GM12878 (cell line): ENCODE measurements at regions not wholly inside any gene's neighbourhood (a gene's known extent, or its start where the extent isn't known, plus 50 kb on each side); places are given as distances from the start of the nearest gene placed in this dataset.

Experiments used
- CUX1 ChIP-seq: IDR thresholded peaks from 2 replicates; pipeline ENCODE4 v1.6.1; 2012; ENCODE audit warnings: improper control_type of control experiment, low read depth, low read length; ENCODE audit not compliant: insufficient replicate concordance
- DPF2 ChIP-seq: fragments of 450-650 bp; IDR thresholded peaks from 2 replicates; pipeline ENCODE4 v1.6.1; 2017; ENCODE audit warnings: mild to moderate bottlenecking
- IKZF1 ChIP-seq: fragments of 450-650 bp; conservative IDR thresholded peaks from 2 replicates; pipeline ENCODE4 v1.6.1; 2017; ENCODE audit warnings: antibody characterized with exemption, mild to moderate bottlenecking
- SRF ChIP-seq, 2 experiments: IDR thresholded peaks; 2 replicates each; pipeline ENCODE4 v1.6.1; 2011; ENCODE audit warnings: low read depth in 2 of 2, low read length in 2 of 2, mild to moderate bottlenecking in 1 of 2, moderate library complexity in 1 of 2
- ZSCAN29 ChIP-seq: fragments of 450-650 bp; IDR thresholded peaks from 2 replicates; pipeline ENCODE4 v1.6.1; 2017; ENCODE audit warnings: mild to moderate bottlenecking, moderate library complexity
- TF ChIP-seq, protein P1 (sequence below): IDR thresholded peaks from 2 replicates; pipeline ENCODE4 v1.6.1; 2011; ENCODE audit warnings: borderline replicate concordance, low read depth, mild to moderate bottlenecking, moderate library complexity, low read length; ENCODE audit not compliant: insufficient read depth, poor library complexity, severe bottlenecking
- TF ChIP-seq, protein P2 (sequence below): fragments of 450-650 bp; IDR thresholded peaks from 2 replicates; pipeline ENCODE4 v1.6.1; 2016; ENCODE audit warnings: mild to moderate bottlenecking, moderate library complexity, borderline replicate concordance

- TF ChIP-seq CUX1 (no peak), IKZF1 (no peak), ZSCAN29 (no peak), SRF (IDR thresholded peaks at IDR 0.05; ENCODE audit: low read depth in 2 of 2, low read length in 2 of 2) (no peak), DPF2 (no peak)
- TF ChIP-seq, protein P1, sequence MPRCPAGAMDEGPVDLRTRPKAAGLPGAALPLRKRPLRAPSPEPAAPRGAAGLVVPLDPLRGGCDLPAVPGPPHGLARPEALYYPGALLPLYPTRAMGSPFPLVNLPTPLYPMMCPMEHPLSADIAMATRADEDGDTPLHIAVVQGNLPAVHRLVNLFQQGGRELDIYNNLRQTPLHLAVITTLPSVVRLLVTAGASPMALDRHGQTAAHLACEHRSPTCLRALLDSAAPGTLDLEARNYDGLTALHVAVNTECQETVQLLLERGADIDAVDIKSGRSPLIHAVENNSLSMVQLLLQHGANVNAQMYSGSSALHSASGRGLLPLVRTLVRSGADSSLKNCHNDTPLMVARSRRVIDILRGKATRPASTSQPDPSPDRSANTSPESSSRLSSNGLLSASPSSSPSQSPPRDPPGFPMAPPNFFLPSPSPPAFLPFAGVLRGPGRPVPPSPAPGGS: no peak
- TF ChIP-seq, protein P2, sequence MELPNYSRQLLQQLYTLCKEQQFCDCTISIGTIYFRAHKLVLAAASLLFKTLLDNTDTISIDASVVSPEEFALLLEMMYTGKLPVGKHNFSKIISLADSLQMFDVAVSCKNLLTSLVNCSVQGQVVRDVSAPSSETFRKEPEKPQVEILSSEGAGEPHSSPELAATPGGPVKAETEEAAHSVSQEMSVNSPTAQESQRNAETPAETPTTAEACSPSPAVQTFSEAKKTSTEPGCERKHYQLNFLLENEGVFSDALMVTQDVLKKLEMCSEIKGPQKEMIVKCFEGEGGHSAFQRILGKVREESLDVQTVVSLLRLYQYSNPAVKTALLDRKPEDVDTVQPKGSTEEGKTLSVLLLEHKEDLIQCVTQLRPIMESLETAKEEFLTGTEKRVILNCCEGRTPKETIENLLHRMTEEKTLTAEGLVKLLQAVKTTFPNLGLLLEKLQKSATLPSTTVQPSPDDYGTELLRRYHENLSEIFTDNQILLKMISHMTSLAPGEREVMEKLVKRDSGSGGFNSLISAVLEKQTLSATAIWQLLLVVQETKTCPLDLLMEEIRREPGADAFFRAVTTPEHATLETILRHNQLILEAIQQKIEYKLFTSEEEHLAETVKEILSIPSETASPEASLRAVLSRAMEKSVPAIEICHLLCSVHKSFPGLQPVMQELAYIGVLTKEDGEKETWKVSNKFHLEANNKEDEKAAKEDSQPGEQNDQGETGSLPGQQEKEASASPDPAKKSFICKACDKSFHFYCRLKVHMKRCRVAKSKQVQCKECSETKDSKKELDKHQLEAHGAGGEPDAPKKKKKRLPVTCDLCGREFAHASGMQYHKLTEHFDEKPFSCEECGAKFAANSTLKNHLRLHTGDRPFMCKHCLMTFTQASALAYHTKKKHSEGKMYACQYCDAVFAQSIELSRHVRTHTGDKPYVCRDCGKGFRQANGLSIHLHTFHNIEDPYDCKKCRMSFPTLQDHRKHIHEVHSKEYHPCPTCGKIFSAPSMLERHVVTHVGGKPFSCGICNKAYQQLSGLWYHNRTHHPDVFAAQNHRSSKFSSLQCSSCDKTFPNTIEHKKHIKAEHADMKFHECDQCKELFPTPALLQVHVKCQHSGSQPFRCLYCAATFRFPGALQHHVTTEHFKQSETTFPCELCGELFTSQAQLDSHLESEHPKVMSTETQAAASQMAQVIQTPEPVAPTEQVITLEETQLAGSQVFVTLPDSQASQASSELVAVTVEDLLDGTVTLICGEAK: no peak
Observed at GRCh38 chr20:40739841-40740240, 50.8 kb upstream of the MAFB start (continued).
